Left cardiac atrium (tissue), 4 donors: ENCODE measurements at regions not wholly inside any gene's neighbourhood (a gene's known extent, or its start where the extent isn't known, plus 50 kb on each side); places are given as distances from the start of the nearest gene placed in this dataset.

Experiments
- ATAC-seq, 2 donors: fragments of 200-7000 bp; cut with Tn5 transposase; one replicate each; pipeline ENCODE4 v1.9.1; 2020; ENCODE audit warnings: mild to moderate bottlenecking in 2 of 2, moderate library complexity in 2 of 2
- DNase-seq: peaks from one replicate; pipeline ENCODE4 v3.0.0-alpha.2; 2020
- intact Hi-C, 2 donors: fragments of 100-400 bp; cut with DNase I; formaldehyde crosslinking; loops; one replicate each; pipeline versions ENCODE4 v1.14.1 to v1.15.1; 2022 to 2023
- donor health status: DM: no; HTN: yes; CAD: no.
- donor health status: DM: no; HTN: yes; CAD: no; lungs with severe emphysema.
- donor health status: DM: yes; HTN: yes; CAD: no.
- donor health status: Dilated cardiomyopathy.

DNA sequence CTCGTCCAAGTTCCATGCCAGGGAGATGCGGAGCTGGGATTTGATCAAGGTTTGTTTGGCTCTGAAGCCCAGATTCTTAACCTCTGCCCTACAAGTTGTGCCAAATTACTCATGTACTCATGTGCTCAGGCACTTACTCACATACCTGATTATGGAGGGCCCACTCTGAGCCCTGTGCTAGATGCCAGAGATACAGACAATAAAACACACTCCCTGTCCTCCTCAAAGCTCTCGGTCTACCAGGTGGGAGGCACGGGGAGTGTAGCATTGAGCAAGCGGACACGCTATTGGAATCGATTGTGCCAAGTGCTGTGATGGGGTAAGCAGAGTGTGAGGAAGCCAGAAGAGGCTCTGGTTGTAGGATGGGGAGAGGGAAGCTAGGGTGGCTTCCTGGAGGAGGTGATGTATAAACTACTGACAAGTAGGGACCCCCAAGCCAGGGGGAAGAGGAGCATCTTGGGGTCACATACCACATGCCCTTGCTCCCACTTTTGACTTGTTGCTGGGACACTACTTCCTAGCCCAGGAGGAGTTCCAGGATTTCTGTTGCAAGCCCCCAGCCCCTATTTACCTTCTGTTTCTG is 49.8 kb upstream of the IFNLR1 start:
- DNase-seq, result no peak
- intact Hi-C loops, result no loop called here
- ATAC-seq, result peak; percentile 41 to 98
